ENCODE measurements at regions not wholly inside any gene's neighbourhood (a gene's known extent, or its start where the extent isn't known, plus 50 kb on each side); places are given as distances from the start of the nearest gene placed in this dataset.
A peak's percentile ranks its signal among the peaks of the same experiment; 100 is the strongest.

GRCh38 chr6:44062771-44063560, 64.3 kb downstream of the MRPL14 start:
- DNase-seq, result peak; percentile 40

- no peak for DNase-seq
Measured at GRCh38 chr6:44062105-44062770, 65.0 kb downstream of the MRPL14 start.

- no peak for DNase-seq
Measured at GRCh38 chr6:44061375-44062104, 65.7 kb downstream of the MRPL14 start.

GRCh38 chr6:44060612-44061374, 66.5 kb downstream of the MRPL14 start:
- DNase-seq, result no peak

GRCh38 chr6:44059359-44060346, 67.6 kb downstream of the MRPL14 start:
- DNase-seq, result no peak

- DNase-seq, result no peak
Measured at GRCh38 chr6:44058617-44059358, 68.5 kb downstream of the MRPL14 start.

GRCh38 chr6:44057931-44058616, 69.2 kb downstream of the MRPL14 start:
- no peak for DNase-seq

- no peak for DNase-seq
Measured at GRCh38 chr6:44057238-44057930, 69.9 kb downstream of the MRPL14 start.

GRCh38 chr6:44056392-44057237, 70.6 kb downstream of the MRPL14 start:
- DNase-seq, result no peak

GRCh38 chr6:44054721-44055559, 72.3 kb downstream of the MRPL14 start:
- DNase-seq, result no peak

GRCh38 chr6:44053760-44054556, 73.3 kb downstream of the MRPL14 start:
- DNase-seq, result no peak

- DNase-seq, result no peak
Measured at GRCh38 chr6:44053106-44053756, 74.0 kb downstream of the MRPL14 start.

GRCh38 chr6:44052419-44053023, 74.7 kb downstream of the MRPL14 start:
- no peak for DNase-seq

- DNase-seq, result no peak
Measured at GRCh38 chr6:44051515-44051914, 75.7 kb downstream of the MRPL14 start.

- no peak for DNase-seq
Measured at GRCh38 chr6:44050872-44051505, 76.3 kb downstream of the MRPL14 start.

Data from stimulated activated CD4-positive, alpha-beta T cell treated with anti-CD3 and anti-CD28 coated beads, Interleukin-4, amount 100 ng/mL, for 24 hours (primary cell).